K562 (cell line): ENCODE measurements at regions not wholly inside any gene's neighbourhood (a gene's known extent, or its start where the extent isn't known, plus 50 kb on each side); places are given as distances from the start of the nearest gene placed in this dataset.

Source experiments
- ATAC-seq: fragments of 200-7000 bp; cut with Tn5 transposase; 3 replicates; pipeline ENCODE4 v1.9.1; 2020; ENCODE audit warnings: moderate library complexity
- BruUV-seq: library from RNA; stranded (reverse); fragments of 400-500 nt; replicated peaks from 2 replicates; lab custom pipeline; 2021; lab: Mats Ljungman, UMichigan
- CTCF ChIA-PET: fragments of 300-600 bp; formaldehyde crosslinking; extraction: SDS; loops from one replicate; lab custom pipeline; 2021; ENCODE audit warnings: low intra/inter-chr PET ratio; lab: Yijun Ruan, JAX
- POLR2A ChIA-PET: fragments of 300-600, 350-650 bp; sonication (Branson Sonifier 250); formaldehyde crosslinking; extraction: SDS; loops from one replicate; lab custom pipeline; 2021; ENCODE audit warnings: antibody characterized with exemption, inconsistent platforms; lab: Yijun Ruan, JAX
- DNase-seq, 4 experiments: peaks; one replicate each; pipeline versions ENCODE4 v3.0.0 to v3.0.0-alpha.2; 2011 to 2018; ENCODE audit warnings: low spot score in 3 of 4, mixed read lengths in 3 of 4; ENCODE audit errors: extremely low read depth in 1 of 4
- FAIRE-seq: peaks from 2 replicates; lab custom pipeline; 2011; peaks lifted over from hg19 to GRCh38; lab: Jason Lieb, UNC
- H2AFZ ChIP-seq: 2 replicates; pipeline ENCODE4 v1.6.0; 2011; ENCODE audit warnings: low read depth, low read length, control low read depth, inconsistent platforms
- H3K27ac ChIP-seq: fragments of 200-600 bp; 3 replicates; pipeline ENCODE4 v1.8.0; 2011; ENCODE audit warnings: low read depth, mild to moderate bottlenecking, control low read depth, inconsistent platforms, low read length, moderate library complexity, mixed read lengths; ENCODE audit errors: extremely low read depth
- H3K27me3 ChIP-seq, 2 experiments: fragments of 300-600 bp in 1 of 2; 2 replicates in 1 of 2; 3 replicates in 1 of 2; pipeline versions ENCODE4 v1.6.0 to v1.8.0; 2011; ENCODE audit warnings: inconsistent platforms in 2 of 2, low read length in 2 of 2, mild to moderate bottlenecking in 1 of 2, mixed read lengths in 1 of 2, moderate library complexity in 1 of 2; ENCODE audit not compliant: control insufficient read depth in 2 of 2, insufficient read depth in 2 of 2
- H3K36me3 ChIP-seq: fragments of 300-600 bp; 3 replicates; pipeline ENCODE4 v1.8.0; 2011; ENCODE audit warnings: mild to moderate bottlenecking, low read length, inconsistent platforms; ENCODE audit not compliant: control insufficient read depth, insufficient read depth
- H3K4me1 ChIP-seq, 2 experiments: fragments of 200-600 bp in 1 of 2; replicated peaks in 1 of 2; 2 replicates in 1 of 2; 3 replicates in 1 of 2; pipeline versions ENCODE4 v1.5.1 to v1.8.0; 2011; ENCODE audit warnings: inconsistent platforms in 2 of 2, low read length in 2 of 2, mild to moderate bottlenecking in 1 of 2, mixed read lengths in 1 of 2, moderate library complexity in 1 of 2; ENCODE audit not compliant: control insufficient read depth in 2 of 2, insufficient read depth in 2 of 2
- H3K4me2 ChIP-seq: 2 replicates; pipeline ENCODE4 v1.6.1; 2011; ENCODE audit warnings: low read length, control low read depth, inconsistent platforms, mixed read lengths; ENCODE audit not compliant: insufficient read depth
- H3K4me3 ChIP-seq: fragments of 200-600 bp; sonication (generic), shearing (Covaris generic); 2 replicates; pipeline ENCODE4 v1.5.1; 2016; ENCODE audit warnings: control low read depth, inconsistent platforms
- H3K79me2 ChIP-seq: fragments of 200-600 bp; 3 replicates; pipeline ENCODE4 v1.8.0; 2011; ENCODE audit warnings: low read length, inconsistent platforms; ENCODE audit not compliant: control insufficient read depth, insufficient read depth
- H3K9ac ChIP-seq, 2 experiments: 2 replicates each; pipeline versions ENCODE4 v1.6.0 to v1.6.1; 2011; ENCODE audit warnings: low read depth in 2 of 2, low read length in 2 of 2, control low read depth in 1 of 2, inconsistent platforms in 1 of 2, mild to moderate bottlenecking in 1 of 2, mixed read lengths in 1 of 2; ENCODE audit not compliant: insufficient read depth in 1 of 2
- H3K9me1 ChIP-seq: one replicate; pipeline ENCODE4 v1.6.0; 2011; ENCODE audit warnings: inconsistent platforms, mild to moderate bottlenecking, low read length, moderate library complexity; ENCODE audit not compliant: control insufficient read depth, insufficient read depth
- H3K9me3 ChIP-seq: replicated peaks from 2 replicates; pipeline ENCODE4 v1.5.1; 2011; ENCODE audit warnings: low read depth, low read length, inconsistent platforms; ENCODE audit not compliant: control insufficient read depth, insufficient read depth
- H4K20me1 ChIP-seq: replicated peaks from 2 replicates; pipeline ENCODE4 v1.6.1; 2011; ENCODE audit warnings: low read length, inconsistent platforms, mixed read lengths; ENCODE audit not compliant: control insufficient read depth, insufficient read depth
- BCL6 ChIP-seq: fragments of 250-450 bp; sonication (Bioruptor Pico); IDR thresholded peaks from 2 replicates; pipeline ENCODE4 v1.4.0; 2020
- CCAR2 ChIP-seq: fragments of 200-400 bp; formaldehyde crosslinking; IDR thresholded peaks from 2 replicates; pipeline ENCODE4 v1.6.1; 2017; ENCODE audit warnings: mild to moderate bottlenecking, low read depth, low read length
- EGR1 ChIP-seq: fragments of 450-650 bp; conservative IDR thresholded peaks from 2 replicates; pipeline ENCODE4 v1.6.1; 2017; ENCODE audit warnings: mild to moderate bottlenecking
- ELF2 ChIP-seq: fragments of 250-450 bp; sonication (Bioruptor Pico); IDR thresholded peaks from 2 replicates; pipeline ENCODE4 v1.5.0; 2021; ENCODE audit warnings: mild to moderate bottlenecking
- FOXK1 ChIP-seq: sonication (generic); formaldehyde crosslinking; IDR thresholded peaks from 2 replicates; pipeline ENCODE4 v1.8.0; 2022; ENCODE audit warnings: missing genetic modification reagents, mild to moderate bottlenecking, borderline replicate concordance
- MEF2A ChIP-seq: IDR thresholded peaks from 2 replicates; pipeline ENCODE4 v1.6.1; 2011; ENCODE audit warnings: low read depth, mild to moderate bottlenecking, low read length, moderate library complexity; ENCODE audit not compliant: control insufficient read depth
- MIER1 ChIP-seq: fragments of 450-650 bp; IDR thresholded peaks from 2 replicates; pipeline ENCODE4 v1.6.1; 2016; ENCODE audit warnings: antibody characterized with exemption, mild to moderate bottlenecking, low read depth
- SMAD4 ChIP-seq: fragments of 250-450 bp; sonication (Bioruptor Pico); conservative IDR thresholded peaks from 2 replicates; pipeline ENCODE4 v1.8.0; 2021; ENCODE audit warnings: inconsistent platforms, mild to moderate bottlenecking, moderate library complexity
- SP1 ChIP-seq: sonication (generic); formaldehyde crosslinking; IDR thresholded peaks from 2 replicates; pipeline ENCODE4 v1.8.1; 2022; ENCODE audit warnings: mild to moderate bottlenecking, missing genetic modification reagents
- ZNF146 ChIP-seq: IDR thresholded peaks from one replicate; pipeline ENCODE4 v1.6.1; 2018; ENCODE audit warnings: missing compliant biosample characterization; ENCODE audit not compliant: unreplicated experiment
- ZNF395 ChIP-seq: fragments of 200-800 bp; sonication (Bioruptor generic); IDR thresholded peaks from 2 replicates; pipeline ENCODE4 v1.6.1; 2017; ENCODE audit warnings: missing genetic modification characterization, missing compliant biosample characterization
- WGBS: fragments of 100-300 bp; shearing (Covaris generic); methylation state at CpG from one replicate; pipeline ENCODE4 v1.1.6; 2016; ENCODE audit warnings: low coverage, mixed read lengths; ENCODE audit not compliant: insufficient coverage; ENCODE audit errors: missing lambda C conversion rate; 5-methylcytosine and 5-hydroxymethylcytosine counted together
- in situ Hi-C: fragments of 300-500 bp; cut with MboI; formaldehyde crosslinking; loops from 4 replicates; pipeline ENCODE4 v1.15.0; 2018; ENCODE audit warnings: inconsistent platforms, mixed read lengths
- intact Hi-C: fragments of 100-400 bp; cut with micrococcal nuclease; formaldehyde crosslinking; loops from 2 replicates; pipeline ENCODE4 v1.14.2; 2022
- TF ChIP-seq, protein P1 (sequence below): sonication (generic); formaldehyde crosslinking; IDR thresholded peaks from 2 replicates; pipeline ENCODE4 v1.8.1; 2023; ENCODE audit warnings: mild to moderate bottlenecking, missing genetic modification reagents

DNA sequence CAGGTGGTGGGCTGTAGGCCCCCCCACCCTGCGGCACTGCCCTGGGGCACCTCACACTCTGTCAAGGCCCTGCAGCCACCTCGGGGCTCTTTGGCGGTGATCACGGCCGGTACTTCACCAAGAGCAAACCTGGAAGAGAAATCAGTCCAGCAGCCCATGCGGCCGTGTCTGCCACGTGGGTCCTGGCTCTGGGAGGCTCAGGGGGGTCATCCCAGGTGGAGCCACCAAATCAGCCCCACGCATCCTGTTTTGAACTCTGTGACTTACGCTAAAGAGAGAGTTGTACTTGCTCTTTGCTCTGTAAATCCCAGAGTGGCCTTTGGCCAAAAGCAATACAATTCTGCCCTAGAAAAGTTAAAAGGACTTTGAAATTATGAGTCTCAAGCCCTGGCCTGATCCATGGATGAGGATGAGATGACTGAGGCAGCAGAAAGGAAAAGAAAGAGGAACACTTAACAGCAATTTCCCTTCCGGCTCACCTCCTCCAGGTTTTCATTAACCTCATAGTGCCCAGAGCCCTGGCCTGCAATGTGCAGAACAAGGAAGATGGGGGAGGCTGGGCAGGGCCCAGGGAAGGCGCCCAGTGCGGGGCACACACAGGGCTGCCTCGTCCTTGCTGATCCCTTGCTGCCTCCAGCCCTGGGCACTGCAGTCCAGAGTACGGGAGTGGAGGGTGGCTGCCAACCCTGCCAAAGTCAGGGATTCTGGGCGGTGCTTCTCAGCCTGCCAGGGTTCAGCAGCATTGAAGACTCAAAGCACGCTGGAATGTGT is 337.0 kb downstream of the MATN1 start:
- BruUV-seq: no TSS peak
- in situ Hi-C loops: no loop called here
- POLR2A ChIA-PET: no interaction called here

More for the DNA sequence above, 337.0 kb downstream of the MATN1 start:
- FAIRE-seq: no peak
- no peaks in the 10 kb centered on the region for H3K9me3 ChIP-seq
- intact Hi-C loops: loop anchor here (10.0 kb wide), 1 partner anchor 388 kb away; no protein-coding TSS in a partner anchor
- no peak overlapping the region for H2AFZ ChIP-seq
- H3K4me2 ChIP-seq: no peak overlapping the region
- H3K79me2 ChIP-seq: no peaks in the 10 kb centered on the region
- no peak overlapping the region for H3K9ac ChIP-seq
- under 1% methylated on average over 17 of the region's 17 CpGs for WGBS
- ATAC-seq: no peak
- no peaks in the 10 kb centered on the region for H3K36me3 ChIP-seq
- CTCF ChIA-PET: interaction anchor here (0.7 kb wide), 1 partner anchor 586 kb away, joined by 3 read pairs; no protein-coding TSS in a partner anchor
- peaks cover 8% of the 10 kb centered on the region for H4K20me1 ChIP-seq
- H3K9me1 ChIP-seq: no peaks in the 10 kb centered on the region
- DNase-seq: no peak
- TF ChIP-seq BCL6 (CRISPR knock-in tag) (no peak), MEF2A (no peak), ELF2 (no peak), SP1 (CRISPR knock-in tag) (no peak), FOXK1 (CRISPR knock-in tag) (no peak), ZNF395 (CRISPR knock-in tag) (no peak), ZNF146 (no peak), SMAD4 (CRISPR knock-in tag) (no peak), MIER1 (no peak), EGR1 (no peak), CCAR2 (no peak)
- TF ChIP-seq, protein P1, sequence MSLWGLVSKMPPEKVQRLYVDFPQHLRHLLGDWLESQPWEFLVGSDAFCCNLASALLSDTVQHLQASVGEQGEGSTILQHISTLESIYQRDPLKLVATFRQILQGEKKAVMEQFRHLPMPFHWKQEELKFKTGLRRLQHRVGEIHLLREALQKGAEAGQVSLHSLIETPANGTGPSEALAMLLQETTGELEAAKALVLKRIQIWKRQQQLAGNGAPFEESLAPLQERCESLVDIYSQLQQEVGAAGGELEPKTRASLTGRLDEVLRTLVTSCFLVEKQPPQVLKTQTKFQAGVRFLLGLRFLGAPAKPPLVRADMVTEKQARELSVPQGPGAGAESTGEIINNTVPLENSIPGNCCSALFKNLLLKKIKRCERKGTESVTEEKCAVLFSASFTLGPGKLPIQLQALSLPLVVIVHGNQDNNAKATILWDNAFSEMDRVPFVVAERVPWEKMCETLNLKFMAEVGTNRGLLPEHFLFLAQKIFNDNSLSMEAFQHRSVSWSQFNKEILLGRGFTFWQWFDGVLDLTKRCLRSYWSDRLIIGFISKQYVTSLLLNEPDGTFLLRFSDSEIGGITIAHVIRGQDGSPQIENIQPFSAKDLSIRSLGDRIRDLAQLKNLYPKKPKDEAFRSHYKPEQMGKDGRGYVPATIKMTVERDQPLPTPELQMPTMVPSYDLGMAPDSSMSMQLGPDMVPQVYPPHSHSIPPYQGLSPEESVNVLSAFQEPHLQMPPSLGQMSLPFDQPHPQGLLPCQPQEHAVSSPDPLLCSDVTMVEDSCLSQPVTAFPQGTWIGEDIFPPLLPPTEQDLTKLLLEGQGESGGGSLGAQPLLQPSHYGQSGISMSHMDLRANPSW: no peak
- TF ChIP-seq, all 486 proteins: peak for 0
- Histone ChIP-seq H3K4me1 (no peaks in the 10 kb centered on the region), H3K4me3 (no peak overlapping the region), H3K27ac (no peak overlapping the region), H3K27me3 (peaks cover 3 to 39% of the 10 kb centered on the region in 2 experiments; a peak in 3 of 5 replicates)
